Cardiac fibroblast (primary cell): ENCODE measurements at regions not wholly inside any gene's neighbourhood (a gene's known extent, or its start where the extent isn't known, plus 50 kb on each side); places are given as distances from the start of the nearest gene placed in this dataset.
"Not testable (repeated sequence)": the region's sequence is repeated elsewhere in the genome, so short reads cannot be mapped to it uniquely, and the experiment has no call there.

Experiments used
- DNase-seq, 2 donors: peaks; one replicate each; pipeline versions ENCODE4 v3.0.0 to v3.0.0-alpha.2; 2010; ENCODE audit warnings: low read depth in 2 of 2
- H3K4me3 ChIP-seq, 2 donors: replicated peaks in 1 of 2; 1 replicate in 1 of 2; 2 replicates in 1 of 2; pipeline ENCODE4 v1.5.1; 2011; ENCODE audit warnings: low read depth in 2 of 2, low read length in 2 of 2, mild to moderate bottlenecking in 2 of 2, moderate library complexity in 1 of 2
- CTCF ChIP-seq: IDR thresholded peaks from one replicate; pipeline ENCODE4 v1.5.1; 2011; ENCODE audit warnings: low read depth, mild to moderate bottlenecking, low read length, inconsistent platforms

- TF ChIP-seq CTCF, result no peak
- no peak overlapping the region for H3K4me3 ChIP-seq
Observed at GRCh38 chr6:27775796-27776184, 136.4 kb downstream of the OR2B2 start.

DNA sequence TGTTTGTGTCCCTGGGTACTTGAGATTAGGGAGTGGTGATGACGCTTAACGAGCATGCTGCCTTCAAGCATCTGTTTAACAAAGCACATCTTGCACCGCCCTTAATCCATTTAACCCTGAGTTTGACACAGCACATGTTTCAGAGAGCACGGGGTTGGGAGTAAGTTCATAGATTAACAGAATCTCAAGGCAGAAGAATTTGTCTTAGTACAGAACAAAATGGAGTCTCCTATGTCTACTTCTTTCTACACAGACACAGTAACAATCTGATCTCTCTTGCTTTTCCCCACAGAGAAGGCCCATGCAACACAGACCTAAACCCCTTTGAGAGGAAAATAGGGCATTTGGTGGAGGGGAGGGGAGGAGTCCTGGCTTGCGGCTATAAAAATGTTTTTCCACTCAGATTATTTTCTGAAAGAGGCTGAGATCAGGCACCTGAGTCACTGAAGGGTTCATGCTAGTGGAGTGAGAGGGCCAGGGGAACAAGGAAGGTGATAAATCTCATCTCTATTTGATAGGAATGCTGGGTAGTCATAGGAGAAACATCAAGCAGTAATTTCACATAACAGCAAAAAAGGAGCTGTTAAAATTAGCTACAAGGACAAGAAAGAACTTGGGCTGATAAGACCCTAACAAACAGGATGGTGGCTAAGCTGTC, 136.9 kb downstream of the OR2B2 start:
- DNase-seq, result peak in 1 of 2 donors; percentile 15
- not testable (repeated sequence) for H3K4me3 ChIP-seq

More at GRCh38 chr6:27775796-27776184, 136.4 kb downstream of the OR2B2 start:
- no peak for DNase-seq

GRCh38 chr6:27774264-27774600, 138.0 kb downstream of the OR2B2 start:
- not testable (repeated sequence) for DNase-seq

DNA sequence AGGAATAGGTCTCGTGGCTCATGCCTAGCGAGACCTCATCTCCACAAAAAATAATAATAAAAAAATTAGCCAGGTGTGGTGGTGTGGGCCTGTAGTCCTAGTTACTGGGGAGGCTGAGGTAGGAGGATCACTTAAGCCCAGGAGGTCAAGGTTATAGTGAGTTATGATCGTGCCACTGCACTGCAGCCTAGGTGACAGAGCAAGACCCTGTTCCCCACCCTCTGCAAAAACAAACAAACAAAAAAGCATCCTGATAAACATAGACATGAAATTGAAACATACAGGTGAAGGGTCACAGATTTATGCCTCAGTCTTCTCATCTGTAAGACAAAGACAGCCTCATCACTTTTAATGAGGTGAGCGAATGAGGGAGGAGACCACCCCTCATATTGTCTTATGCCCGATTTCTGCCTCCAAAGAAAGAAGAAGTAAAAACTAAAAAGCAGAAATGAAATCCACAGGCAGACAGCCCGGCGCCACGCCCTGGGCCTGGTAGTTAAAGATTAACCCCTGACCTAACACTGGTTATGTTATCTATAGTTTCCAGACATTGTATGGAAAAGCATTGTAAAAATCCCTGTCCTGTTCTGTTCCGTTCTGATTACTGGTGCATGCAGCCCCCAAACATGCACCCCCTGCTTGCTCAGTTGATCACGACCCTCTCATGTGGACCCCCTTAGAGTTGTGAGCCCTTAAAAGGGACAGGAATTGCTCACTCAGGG, 138.5 kb downstream of the OR2B2 start:
- not testable (repeated sequence) for H3K4me3 ChIP-seq, DNase-seq

More at GRCh38 chr6:27774264-27774600, 138.0 kb downstream of the OR2B2 start:
- not testable (repeated sequence) for H3K4me3 ChIP-seq

- peak; percentile 87 to 88 for DNase-seq
- no peak overlapping the region for H3K4me3 ChIP-seq
- peak; percentile 97 for TF ChIP-seq CTCF
Observed at GRCh38 chr6:27772261-27773001, 139.8 kb downstream of the OR2B2 start.

- no peak for DNase-seq
- no peak for TF ChIP-seq CTCF
- no peak overlapping the region for H3K4me3 ChIP-seq
Observed at GRCh38 chr6:27771235-27771634, 141.0 kb downstream of the OR2B2 start.

GRCh38 chr6:27770724-27771123, 141.5 kb downstream of the OR2B2 start:
- no peak for DNase-seq
- TF ChIP-seq CTCF, result no peak

GRCh38 chr6:27768556-27768955, 143.6 kb downstream of the OR2B2 start:
- TF ChIP-seq CTCF, result no peak
- H3K4me3 ChIP-seq, result no peak overlapping the region
- no peak for DNase-seq

More at GRCh38 chr6:27770724-27771123, 141.5 kb downstream of the OR2B2 start:
- no peak overlapping the region for H3K4me3 ChIP-seq
